LNCAP (cell line): ENCODE measurements at regions not wholly inside any gene's neighbourhood (a gene's known extent, or its start where the extent isn't known, plus 50 kb on each side); places are given as distances from the start of the nearest gene placed in this dataset.

Experiments
- TF ChIP-seq, protein P1 (sequence below): fragments of 450-650 bp; IDR thresholded peaks from 2 replicates; pipeline ENCODE4 v1.5.1; 2017; ENCODE audit warnings: mild to moderate bottlenecking

DNA sequence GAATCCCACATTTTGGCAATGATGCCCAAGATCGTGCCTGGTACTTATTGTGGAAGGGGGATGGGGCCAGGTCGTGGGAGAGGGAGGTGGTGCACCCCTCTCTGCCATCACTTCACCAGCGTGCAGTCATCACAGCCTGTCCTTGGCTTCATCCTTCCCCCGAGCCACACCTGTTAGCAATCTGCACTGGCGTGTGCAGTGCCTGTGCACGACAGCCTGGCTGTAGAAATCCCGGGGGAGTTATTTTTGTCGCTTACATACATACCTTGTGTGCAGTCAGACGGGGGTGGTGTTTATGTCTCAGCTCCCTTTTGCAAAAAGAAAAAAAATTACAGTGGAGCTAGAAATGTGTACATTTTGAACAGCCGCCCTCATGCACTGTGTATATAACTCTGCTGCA is 216.0 kb downstream of the TLE3 start:
- TF ChIP-seq, protein P1, sequence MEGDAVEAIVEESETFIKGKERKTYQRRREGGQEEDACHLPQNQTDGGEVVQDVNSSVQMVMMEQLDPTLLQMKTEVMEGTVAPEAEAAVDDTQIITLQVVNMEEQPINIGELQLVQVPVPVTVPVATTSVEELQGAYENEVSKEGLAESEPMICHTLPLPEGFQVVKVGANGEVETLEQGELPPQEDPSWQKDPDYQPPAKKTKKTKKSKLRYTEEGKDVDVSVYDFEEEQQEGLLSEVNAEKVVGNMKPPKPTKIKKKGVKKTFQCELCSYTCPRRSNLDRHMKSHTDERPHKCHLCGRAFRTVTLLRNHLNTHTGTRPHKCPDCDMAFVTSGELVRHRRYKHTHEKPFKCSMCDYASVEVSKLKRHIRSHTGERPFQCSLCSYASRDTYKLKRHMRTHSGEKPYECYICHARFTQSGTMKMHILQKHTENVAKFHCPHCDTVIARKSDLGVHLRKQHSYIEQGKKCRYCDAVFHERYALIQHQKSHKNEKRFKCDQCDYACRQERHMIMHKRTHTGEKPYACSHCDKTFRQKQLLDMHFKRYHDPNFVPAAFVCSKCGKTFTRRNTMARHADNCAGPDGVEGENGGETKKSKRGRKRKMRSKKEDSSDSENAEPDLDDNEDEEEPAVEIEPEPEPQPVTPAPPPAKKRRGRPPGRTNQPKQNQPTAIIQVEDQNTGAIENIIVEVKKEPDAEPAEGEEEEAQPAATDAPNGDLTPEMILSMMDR = no peak

DNA sequence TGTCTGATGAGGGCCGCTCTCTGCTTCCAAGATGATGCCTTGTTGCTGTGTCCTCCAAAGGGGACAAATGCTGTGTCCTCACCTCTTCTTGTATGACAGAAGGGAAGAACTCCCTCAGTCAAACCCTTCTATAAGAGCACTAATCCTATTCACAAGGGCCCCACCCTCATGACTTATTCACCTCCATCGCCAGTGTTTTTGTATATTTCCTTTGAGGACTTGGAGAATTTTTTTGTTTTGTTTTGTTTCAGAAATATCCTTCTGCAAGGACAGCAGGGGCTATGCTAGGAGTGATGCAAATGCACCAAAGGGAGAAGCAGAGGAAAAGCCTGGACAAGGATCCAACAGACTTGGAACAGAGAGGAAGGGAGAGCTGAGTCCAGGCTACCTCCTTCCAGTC is 214.4 kb downstream of the TLE3 start:
- TF ChIP-seq, protein P1 = no peak

DNA sequence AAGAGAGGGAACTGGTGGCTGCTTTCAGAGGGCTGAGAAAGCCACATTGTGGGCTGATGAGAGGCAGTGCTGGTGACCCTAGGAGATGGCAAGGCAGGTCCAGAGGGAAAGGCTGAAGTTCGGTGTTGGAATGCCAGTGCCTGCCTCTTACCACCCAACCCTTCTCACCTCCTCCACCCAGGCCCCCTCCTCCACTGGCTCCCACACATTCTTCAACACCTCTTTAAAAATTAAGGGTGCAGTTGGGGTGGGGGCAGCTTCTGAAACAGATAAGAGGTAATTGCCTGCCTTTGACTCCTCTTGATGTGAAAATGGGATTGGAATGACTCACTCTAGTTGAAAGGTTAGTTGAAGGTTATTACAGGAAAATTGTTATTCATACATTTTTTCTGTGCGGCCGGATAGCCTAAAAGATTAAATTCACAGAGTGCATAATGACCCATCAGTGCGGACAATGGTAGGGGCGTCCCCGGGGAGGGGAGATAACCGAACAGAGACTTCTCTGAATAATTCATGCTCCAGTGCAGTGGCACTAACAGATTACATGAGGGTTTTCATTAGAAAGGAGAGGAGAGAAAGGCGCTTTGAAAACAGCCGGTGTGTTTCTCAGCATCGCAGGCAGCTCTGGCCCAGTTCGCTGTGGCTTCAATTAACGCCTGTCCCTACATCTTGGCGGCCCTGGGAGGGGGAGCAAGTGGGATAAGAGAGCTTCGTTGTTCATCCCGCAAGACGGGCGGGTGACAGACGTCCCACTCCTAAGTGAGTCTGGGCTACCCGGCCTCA is 212.4 kb downstream of the TLE3 start:
- TF ChIP-seq, protein P1 = no peak

DNA sequence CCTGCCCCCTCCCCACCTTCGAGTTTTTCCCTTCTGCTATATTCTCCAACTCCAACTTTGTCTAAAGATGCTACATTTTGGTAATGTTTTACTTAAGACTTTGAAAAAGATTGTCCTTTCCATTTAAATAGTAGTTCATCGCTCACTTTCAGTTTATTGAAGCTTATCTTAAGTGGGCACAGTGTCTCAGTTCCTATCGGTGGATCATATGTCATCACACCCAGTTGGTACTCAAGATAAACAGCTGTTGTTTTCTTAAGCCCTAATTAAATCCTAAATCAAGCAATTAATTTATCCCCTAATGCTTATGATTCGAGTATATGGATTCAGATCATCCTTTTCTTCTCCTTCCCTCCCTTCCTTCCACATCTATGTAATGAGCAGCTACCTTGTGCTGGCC is 210.7 kb downstream of the TLE3 start:
- TF ChIP-seq, protein P1 = no peak

DNA sequence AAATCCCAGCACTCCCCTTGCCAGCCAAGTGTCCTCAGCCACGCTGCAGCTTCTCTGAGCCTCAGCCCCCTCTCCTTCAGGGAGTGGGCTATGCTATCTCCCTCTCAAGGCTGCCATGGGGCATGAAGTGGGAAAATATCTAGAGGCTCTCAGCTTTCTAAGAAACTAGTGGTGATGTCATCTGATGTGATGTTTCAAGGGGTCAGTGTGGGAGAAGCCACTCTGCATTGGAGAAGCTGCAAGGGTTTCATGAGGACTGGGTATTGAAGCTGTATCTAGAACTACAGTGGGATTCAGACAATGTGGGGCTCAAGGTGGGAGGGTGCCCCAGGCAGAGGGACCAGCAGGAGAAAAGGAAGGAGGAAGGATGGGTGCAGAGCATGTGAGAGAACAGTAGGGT is 210.2 kb downstream of the TLE3 start:
- TF ChIP-seq, protein P1 = no peak

DNA sequence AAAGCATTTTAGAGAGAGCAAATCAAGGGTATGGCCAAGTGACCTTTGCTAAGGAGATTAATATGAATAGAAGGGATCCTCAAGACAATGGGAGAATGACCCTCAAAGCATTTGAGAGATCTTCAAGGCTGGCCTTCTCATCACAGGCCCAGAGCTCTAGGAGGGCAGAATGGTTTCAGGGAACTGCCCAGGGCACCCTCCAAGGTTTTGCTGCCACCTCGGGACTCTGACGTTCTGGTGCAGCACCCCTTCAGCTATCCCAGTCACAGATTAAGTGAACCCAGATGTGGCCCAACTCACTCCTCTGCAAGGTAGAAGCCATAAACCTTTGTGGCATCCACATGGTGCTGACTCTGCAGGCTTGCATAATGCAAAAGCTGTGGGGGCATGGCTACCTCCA is 209.3 kb downstream of the TLE3 start:
- TF ChIP-seq, protein P1 = no peak

DNA sequence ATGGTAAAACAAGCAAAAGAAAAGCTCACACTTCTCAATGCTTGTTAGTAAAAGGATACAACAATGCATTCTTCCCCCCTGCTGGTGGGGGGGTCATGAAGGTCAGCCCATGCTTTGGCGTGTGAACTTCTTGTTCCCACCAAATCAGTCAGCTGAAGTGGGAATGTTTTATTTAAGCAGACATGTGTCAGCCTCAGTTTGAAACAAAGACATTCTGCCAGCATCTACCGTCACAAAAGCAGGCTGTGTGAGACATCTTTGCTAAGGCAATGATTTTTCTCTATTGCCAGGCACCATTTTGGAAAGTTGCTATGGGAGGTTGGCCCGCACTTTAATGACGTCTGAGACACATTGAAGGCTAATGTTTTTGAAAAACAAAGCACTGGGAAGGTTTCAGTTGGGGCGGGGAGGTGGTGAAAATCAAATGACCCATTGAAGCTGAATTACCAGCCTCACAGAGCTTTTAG is 206.6 kb downstream of the TLE3 start:
- TF ChIP-seq, protein P1 = no peak
